Activated CD4-positive, alpha-beta T cell treated with anti-CD3 and anti-CD28 coated beads for 36 hours (primary cell): ENCODE measurements at regions not wholly inside any gene's neighbourhood (a gene's known extent, or its start where the extent isn't known, plus 50 kb on each side); places are given as distances from the start of the nearest gene placed in this dataset.

Source experiments
- ATAC-seq: fragments of 200-7000 bp; cut with Tn5 transposase; one replicate; pipeline ENCODE4 v1.10.0; 2021; ENCODE audit warnings: mild to moderate bottlenecking, moderate library complexity
- CTCF ChIA-PET: fragments of 350-600 bp; sonication (Branson Sonifier 250); formaldehyde crosslinking; loops from one replicate; lab custom pipeline; 2021; ENCODE audit warnings: antibody characterized with exemption; lab: Charles Lee
- POLR2A ChIA-PET: fragments of 350-600 bp; sonication (Branson Sonifier 250); formaldehyde crosslinking; loops from one replicate; lab custom pipeline; 2021; ENCODE audit warnings: antibody characterized with exemption, inconsistent platforms; lab: Charles Lee
- DNase-seq: peaks from one replicate; pipeline ENCODE4 v3.0.0-alpha.2; 2020
- H3K27ac Mint-ChIP-seq: one replicate; pipeline ENCODE4 v1.8.0; 2021; ENCODE audit warnings: mixed read lengths
- H3K27me3 Mint-ChIP-seq: one replicate; pipeline ENCODE4 v1.8.0; 2021; ENCODE audit warnings: mixed read lengths
- H3K36me3 Mint-ChIP-seq: one replicate; pipeline ENCODE4 v1.8.0; 2021; ENCODE audit warnings: low read depth, mixed read lengths
- H3K4me1 Mint-ChIP-seq: one replicate; pipeline ENCODE4 v1.8.0; 2021; ENCODE audit warnings: mixed read lengths
- H3K4me3 Mint-ChIP-seq: one replicate; pipeline ENCODE4 v1.8.0; 2021; ENCODE audit warnings: mild to moderate bottlenecking, moderate library complexity, mixed read lengths
- H3K9me3 Mint-ChIP-seq: one replicate; pipeline ENCODE4 v1.8.0; 2021; ENCODE audit warnings: low read depth, mixed read lengths
- intact Hi-C, 2 experiments: fragments of 100-400 bp; cut with DNase I in 1 of 2; cut with micrococcal nuclease in 1 of 2; formaldehyde crosslinking; loops; one replicate each; pipeline versions ENCODE4 v1.14.2 to v1.15.1; 2022 to 2024; cut with DNase I, micrococcal nuclease

- H3K27me3 Mint-ChIP-seq: no peaks in the 10 kb centered on the region
- H3K9me3 Mint-ChIP-seq: peaks cover 1% of the 10 kb centered on the region
- POLR2A ChIA-PET: no interaction called here
- intact Hi-C loops: no loop called here
- no peak overlapping the region for H3K27ac Mint-ChIP-seq
- H3K4me3 Mint-ChIP-seq: no peak overlapping the region
- CTCF ChIA-PET: no interaction called here
- no peaks in the 10 kb centered on the region for H3K36me3 Mint-ChIP-seq
- ATAC-seq: no peak
- no peak for DNase-seq
- H3K4me1 Mint-ChIP-seq: no peaks in the 10 kb centered on the region
These were observed 73.9 kb upstream of the TAF9B start for GRCh38 chrX:78213331-78213730.

- H3K4me3 Mint-ChIP-seq: no peak overlapping the region
- peak; percentile 64 for ATAC-seq
- DNase-seq: peak; percentile 6
- no peaks in the 10 kb centered on the region for H3K36me3 Mint-ChIP-seq
- H3K27ac Mint-ChIP-seq: no peak overlapping the region
- intact Hi-C loops: no loop called here
- H3K4me1 Mint-ChIP-seq: no peaks in the 10 kb centered on the region
- no peaks in the 10 kb centered on the region for H3K27me3 Mint-ChIP-seq
- ChIA-PET POLR2A (interaction anchor here (0.5 to 0.6 kb wide), 2 partner anchors 69 to 1166 kb away, joined by 4 to 5 read pairs; no protein-coding TSS in a partner anchor), CTCF (interaction anchor here (0.6 to 0.7 kb wide), 2 partner anchors 130 to 382 kb away, joined by 3 to 4 read pairs; no protein-coding TSS in a partner anchor)
- no peaks in the 10 kb centered on the region for H3K9me3 Mint-ChIP-seq
These were observed 60.4 kb upstream of the TAF9B start for GRCh38 chrX:78199851-78200250.
